ENCODE measurements at regions not wholly inside any gene's neighbourhood (a gene's known extent, or its start where the extent isn't known, plus 50 kb on each side); places are given as distances from the start of the nearest gene placed in this dataset.

GRCh38 chrX:96379951-96380350, 304.7 kb upstream of the DIAPH2 start:
- no peak for DNase-seq (ENCODE audit: extremely low read depth, insufficient read length)
- H3K27me3 ChIP-seq (replicated peaks; ENCODE audit: control insufficient read depth, insufficient read depth, low read length) = no peaks in the 10 kb centered on the region
- TF ChIP-seq, protein P1, sequence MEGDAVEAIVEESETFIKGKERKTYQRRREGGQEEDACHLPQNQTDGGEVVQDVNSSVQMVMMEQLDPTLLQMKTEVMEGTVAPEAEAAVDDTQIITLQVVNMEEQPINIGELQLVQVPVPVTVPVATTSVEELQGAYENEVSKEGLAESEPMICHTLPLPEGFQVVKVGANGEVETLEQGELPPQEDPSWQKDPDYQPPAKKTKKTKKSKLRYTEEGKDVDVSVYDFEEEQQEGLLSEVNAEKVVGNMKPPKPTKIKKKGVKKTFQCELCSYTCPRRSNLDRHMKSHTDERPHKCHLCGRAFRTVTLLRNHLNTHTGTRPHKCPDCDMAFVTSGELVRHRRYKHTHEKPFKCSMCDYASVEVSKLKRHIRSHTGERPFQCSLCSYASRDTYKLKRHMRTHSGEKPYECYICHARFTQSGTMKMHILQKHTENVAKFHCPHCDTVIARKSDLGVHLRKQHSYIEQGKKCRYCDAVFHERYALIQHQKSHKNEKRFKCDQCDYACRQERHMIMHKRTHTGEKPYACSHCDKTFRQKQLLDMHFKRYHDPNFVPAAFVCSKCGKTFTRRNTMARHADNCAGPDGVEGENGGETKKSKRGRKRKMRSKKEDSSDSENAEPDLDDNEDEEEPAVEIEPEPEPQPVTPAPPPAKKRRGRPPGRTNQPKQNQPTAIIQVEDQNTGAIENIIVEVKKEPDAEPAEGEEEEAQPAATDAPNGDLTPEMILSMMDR (IDR thresholded peaks at IDR 0.05; ENCODE audit: insufficient read depth, low read length, poor library complexity, severe bottlenecking) = no peak
- no peak overlapping the region for H3K4me3 ChIP-seq (replicated peaks; ENCODE audit: low read depth, low read length)
- H3K36me3 ChIP-seq (ENCODE audit: control insufficient read depth, insufficient read depth, low read length) = no peaks in the 10 kb centered on the region

GRCh38 chrX:96382018-96382417, 302.6 kb upstream of the DIAPH2 start:
- Histone ChIP-seq H3K4me3 (replicated peaks; ENCODE audit: low read depth, low read length) (no peak overlapping the region), H3K27me3 (replicated peaks; ENCODE audit: control insufficient read depth, insufficient read depth, low read length) (no peaks in the 10 kb centered on the region), H3K36me3 (ENCODE audit: control insufficient read depth, insufficient read depth, low read length) (no peaks in the 10 kb centered on the region)
- no peak for DNase-seq (ENCODE audit: extremely low read depth, insufficient read length)
- TF ChIP-seq, protein P1 (IDR thresholded peaks at IDR 0.05; ENCODE audit: insufficient read depth, low read length, poor library complexity, severe bottlenecking) = no peak

DNA sequence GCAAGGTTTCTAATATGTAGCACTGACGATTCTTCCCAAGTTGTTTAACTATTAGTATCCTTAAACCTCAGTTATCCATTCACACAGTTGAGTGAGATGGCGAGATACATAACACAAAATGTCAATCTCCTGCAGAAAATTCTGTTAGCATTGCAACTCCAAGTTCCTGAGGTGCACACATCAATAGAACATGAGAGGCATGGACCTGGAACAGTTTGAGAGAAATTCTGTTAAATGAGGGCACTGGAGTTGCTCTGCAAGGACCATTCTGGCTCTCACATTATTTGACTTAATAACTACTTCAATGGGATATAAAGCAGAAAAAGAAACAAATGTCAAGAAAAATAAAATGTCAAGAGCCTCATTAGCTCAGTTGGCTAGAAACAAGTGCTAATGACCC, 301.2 kb upstream of the DIAPH2 start:
- no peaks in the 10 kb centered on the region for H3K27me3 ChIP-seq (replicated peaks; ENCODE audit: control insufficient read depth, insufficient read depth, low read length)
- TF ChIP-seq, protein P1 (IDR thresholded peaks at IDR 0.05; ENCODE audit: insufficient read depth, low read length, poor library complexity, severe bottlenecking) = no peak
- DNase-seq (ENCODE audit: extremely low read depth, insufficient read length) = no peak
- no peaks in the 10 kb centered on the region for H3K36me3 ChIP-seq (ENCODE audit: control insufficient read depth, insufficient read depth, low read length)
- no peak overlapping the region for H3K4me3 ChIP-seq (replicated peaks; ENCODE audit: low read depth, low read length)

DNA sequence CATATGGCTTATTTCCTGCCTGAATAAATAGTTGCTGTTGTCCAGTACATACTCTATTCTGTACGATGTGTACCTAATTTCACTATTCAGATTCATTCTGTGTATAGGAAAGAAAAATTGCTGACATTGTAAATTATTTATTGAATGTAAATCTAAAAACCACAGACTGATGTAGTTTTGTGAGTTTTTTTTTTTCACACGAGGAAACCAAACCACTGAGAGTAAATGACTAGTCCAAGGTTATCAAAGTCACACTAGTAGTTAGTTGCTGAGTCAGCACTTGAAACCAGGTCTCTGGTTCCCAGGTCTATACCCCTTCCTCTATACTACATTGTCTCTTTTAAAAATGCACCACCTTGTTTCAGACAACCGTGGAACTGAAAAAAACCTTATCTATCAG, 298.3 kb upstream of the DIAPH2 start:
- no peak for DNase-seq (ENCODE audit: extremely low read depth, insufficient read length)
- Histone ChIP-seq H3K4me3 (replicated peaks; ENCODE audit: low read depth, low read length) (no peak overlapping the region), H3K36me3 (ENCODE audit: control insufficient read depth, insufficient read depth, low read length) (no peaks in the 10 kb centered on the region), H3K27me3 (replicated peaks; ENCODE audit: control insufficient read depth, insufficient read depth, low read length) (no peaks in the 10 kb centered on the region)
- TF ChIP-seq, protein P1 (IDR thresholded peaks at IDR 0.05; ENCODE audit: insufficient read depth, low read length, poor library complexity, severe bottlenecking) = no peak

DNA sequence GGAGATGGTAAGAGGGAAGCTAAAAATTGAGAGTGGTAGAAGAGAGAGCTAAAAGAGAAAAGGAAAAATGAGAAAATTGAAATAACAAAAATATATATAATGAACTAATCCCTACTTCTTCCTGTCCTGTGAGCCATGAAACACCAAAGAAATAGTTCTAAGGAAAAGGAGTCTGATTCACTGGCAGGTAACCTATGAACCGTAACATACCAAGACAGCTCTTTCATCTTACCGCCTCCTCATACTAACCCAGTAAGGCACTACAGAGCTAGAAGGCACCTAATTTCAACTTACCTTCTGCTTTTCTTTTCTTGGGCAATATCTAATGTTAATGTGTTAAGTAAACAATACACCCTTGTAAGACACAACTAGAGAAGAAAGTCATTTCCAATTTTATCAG, 297.7 kb upstream of the DIAPH2 start:
- TF ChIP-seq, protein P1 (IDR thresholded peaks at IDR 0.05; ENCODE audit: insufficient read depth, low read length, poor library complexity, severe bottlenecking) = no peak
- no peaks in the 10 kb centered on the region for H3K27me3 ChIP-seq (replicated peaks; ENCODE audit: control insufficient read depth, insufficient read depth, low read length)
- no peak for DNase-seq (ENCODE audit: extremely low read depth, insufficient read length)
- no peak overlapping the region for H3K4me3 ChIP-seq (replicated peaks; ENCODE audit: low read depth, low read length)
- no peaks in the 10 kb centered on the region for H3K36me3 ChIP-seq (ENCODE audit: control insufficient read depth, insufficient read depth, low read length)

GRCh38 chrX:96387801-96388200, 296.8 kb upstream of the DIAPH2 start:
- no peak overlapping the region for H3K4me3 ChIP-seq (replicated peaks; ENCODE audit: low read depth, low read length)
- no peaks in the 10 kb centered on the region for H3K27me3 ChIP-seq (replicated peaks; ENCODE audit: control insufficient read depth, insufficient read depth, low read length)
- no peaks in the 10 kb centered on the region for H3K36me3 ChIP-seq (ENCODE audit: control insufficient read depth, insufficient read depth, low read length)
- DNase-seq (ENCODE audit: extremely low read depth, insufficient read length) = no peak
- TF ChIP-seq, protein P1 (IDR thresholded peaks at IDR 0.05; ENCODE audit: insufficient read depth, low read length, poor library complexity, severe bottlenecking) = no peak

Data from GM06990 (cell line).